NK-92 treated with Interleukin-12 subunit alpha and Interleukin-12 subunit beta, amount 100 ng/mL, for 24 hours (cell line): ENCODE measurements at regions not wholly inside any gene's neighbourhood (a gene's known extent, or its start where the extent isn't known, plus 50 kb on each side); places are given as distances from the start of the nearest gene placed in this dataset.

ENCODE experiments used
- DNase-seq: peaks from one replicate; lab custom pipeline; 2025; lab: John Stamatoyannopoulos, UW

- no peak for DNase-seq
Observed at GRCh38 chr13:105353654-105354053, 1181.8 kb downstream of the EFNB2 start.

GRCh38 chr13:105349082-105349723 is 1186.3 kb downstream of the EFNB2 start:
- DNase-seq: no peak

- DNase-seq: no peak
Observed at GRCh38 chr13:105346141-105346775, 1189.2 kb downstream of the EFNB2 start.

- no peak for DNase-seq
Observed at GRCh38 chr13:105345730-105346129, 1189.7 kb downstream of the EFNB2 start.

GRCh38 chr13:105345131-105345530 is 1190.3 kb downstream of the EFNB2 start:
- DNase-seq: no peak

GRCh38 chr13:105343134-105343806 is 1192.2 kb downstream of the EFNB2 start:
- DNase-seq: no peak

- DNase-seq: no peak
Observed at GRCh38 chr13:105342281-105342820, 1193.1 kb downstream of the EFNB2 start.

- DNase-seq: no peak
Observed at GRCh38 chr13:105341758-105342157, 1193.7 kb downstream of the EFNB2 start.

GRCh38 chr13:105341256-105341655 is 1194.2 kb downstream of the EFNB2 start:
- DNase-seq: no peak

GRCh38 chr13:105340061-105340606 is 1195.3 kb downstream of the EFNB2 start:
- DNase-seq: no peak

GRCh38 chr13:105338773-105339172 is 1196.7 kb downstream of the EFNB2 start:
- DNase-seq: no peak

- DNase-seq: no peak
Observed at GRCh38 chr13:105338006-105338405, 1197.5 kb downstream of the EFNB2 start.

GRCh38 chr13:105336706-105337576 is 1198.5 kb downstream of the EFNB2 start:
- no peak for DNase-seq

GRCh38 chr13:105334211-105334610 is 1201.3 kb downstream of the EFNB2 start:
- no peak for DNase-seq

GRCh38 chr13:105333416-105333815 is 1202.0 kb downstream of the EFNB2 start:
- no peak for DNase-seq

- no peak for DNase-seq
Observed at GRCh38 chr13:105329359-105329758, 1206.1 kb downstream of the EFNB2 start.

GRCh38 chr13:105328212-105328611 is 1207.2 kb downstream of the EFNB2 start:
- DNase-seq: no peak

- DNase-seq: no peak
Observed at GRCh38 chr13:105327581-105328126, 1207.8 kb downstream of the EFNB2 start.

GRCh38 chr13:105319875-105320274 is 1215.6 kb downstream of the EFNB2 start:
- DNase-seq: no peak

- DNase-seq: no peak
Observed at GRCh38 chr13:105316731-105317130, 1218.7 kb downstream of the EFNB2 start.

- DNase-seq: no peak
Observed at GRCh38 chr13:105312906-105313305, 1222.6 kb downstream of the EFNB2 start.
